Ovary (tissue), 3 donors: ENCODE measurements at regions not wholly inside any gene's neighbourhood (a gene's known extent, or its start where the extent isn't known, plus 50 kb on each side); places are given as distances from the start of the nearest gene placed in this dataset.

ENCODE experiments used
- EP300 ChIP-seq: sonication (generic); formaldehyde crosslinking; IDR thresholded peaks from one replicate; pipeline ENCODE4 v1.6.1; 2017; ENCODE audit warnings: antibody characterized with exemption
- TF ChIP-seq, protein P1 (sequence below), 3 donors: fragments of 450-650 bp in 2 of 3; fragments of 200-600 bp in 1 of 3; IDR thresholded peaks; one replicate each; pipeline versions ENCODE4 v1.5.1 to v1.8.0; 2016 to 2022; ENCODE audit warnings: antibody characterized with exemption in 3 of 3, mild to moderate bottlenecking in 1 of 3
- donor health status: DM: no; HTN: no; CAD: no.

DNA sequence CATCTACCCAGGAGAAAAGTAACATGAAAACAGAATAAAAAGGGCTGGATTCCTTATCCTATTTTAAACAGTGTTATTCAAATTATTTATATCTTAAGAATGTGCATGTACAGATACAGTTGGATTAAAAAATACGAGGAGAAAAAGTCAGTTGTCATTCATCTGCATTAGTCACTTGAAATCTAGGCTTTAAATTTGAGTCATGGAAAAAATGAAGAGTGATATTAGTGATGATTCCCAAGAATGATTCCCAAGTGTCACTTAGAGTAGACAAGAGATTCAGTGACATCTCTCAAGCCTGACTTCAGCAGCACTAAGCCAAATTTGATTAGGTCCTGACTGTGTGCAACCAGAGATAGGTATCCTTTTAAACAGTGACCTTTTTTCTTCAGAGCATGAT lies 394.2 kb downstream of the IRS1 start:
- TF ChIP-seq, protein P1, sequence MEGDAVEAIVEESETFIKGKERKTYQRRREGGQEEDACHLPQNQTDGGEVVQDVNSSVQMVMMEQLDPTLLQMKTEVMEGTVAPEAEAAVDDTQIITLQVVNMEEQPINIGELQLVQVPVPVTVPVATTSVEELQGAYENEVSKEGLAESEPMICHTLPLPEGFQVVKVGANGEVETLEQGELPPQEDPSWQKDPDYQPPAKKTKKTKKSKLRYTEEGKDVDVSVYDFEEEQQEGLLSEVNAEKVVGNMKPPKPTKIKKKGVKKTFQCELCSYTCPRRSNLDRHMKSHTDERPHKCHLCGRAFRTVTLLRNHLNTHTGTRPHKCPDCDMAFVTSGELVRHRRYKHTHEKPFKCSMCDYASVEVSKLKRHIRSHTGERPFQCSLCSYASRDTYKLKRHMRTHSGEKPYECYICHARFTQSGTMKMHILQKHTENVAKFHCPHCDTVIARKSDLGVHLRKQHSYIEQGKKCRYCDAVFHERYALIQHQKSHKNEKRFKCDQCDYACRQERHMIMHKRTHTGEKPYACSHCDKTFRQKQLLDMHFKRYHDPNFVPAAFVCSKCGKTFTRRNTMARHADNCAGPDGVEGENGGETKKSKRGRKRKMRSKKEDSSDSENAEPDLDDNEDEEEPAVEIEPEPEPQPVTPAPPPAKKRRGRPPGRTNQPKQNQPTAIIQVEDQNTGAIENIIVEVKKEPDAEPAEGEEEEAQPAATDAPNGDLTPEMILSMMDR (IDR thresholded peaks at IDR 0.05) = no peak
- no peak for TF ChIP-seq EP300
